H1 (cell line): ENCODE measurements at regions not wholly inside any gene's neighbourhood (a gene's known extent, or its start where the extent isn't known, plus 50 kb on each side); places are given as distances from the start of the nearest gene placed in this dataset.

ENCODE experiments used
- FOSL1 ChIP-seq: IDR thresholded peaks from 2 replicates; pipeline ENCODE4 v1.6.1; 2011; ENCODE audit warnings: mild to moderate bottlenecking, low read depth, low read length, moderate library complexity; ENCODE audit not compliant: insufficient read depth
- HDAC2 ChIP-seq, 2 experiments: fragments of 300-600 bp in 1 of 2; sonication (generic) in 1 of 2; IDR thresholded peaks; 2 replicates each; pipeline ENCODE4 v1.6.1; 2011 to 2012; ENCODE audit warnings: low read depth in 2 of 2, low read length in 2 of 2, mild to moderate bottlenecking in 2 of 2, moderate library complexity in 2 of 2, borderline replicate concordance in 1 of 2, inconsistent platforms in 1 of 2

GRCh38 chr5:167920589-167920988 lies 370.9 kb upstream of the WWC1 start (continued):
- TF ChIP-seq FOSL1: no peak
- no peak for TF ChIP-seq HDAC2 (IDR thresholded peaks at IDR 0.05; ENCODE audit: borderline replicate concordance in 1 of 2, low read depth in 2 of 2, low read length in 2 of 2)
